ENCODE measurements at regions not wholly inside any gene's neighbourhood (a gene's known extent, or its start where the extent isn't known, plus 50 kb on each side); places are given as distances from the start of the nearest gene placed in this dataset.

DNA sequence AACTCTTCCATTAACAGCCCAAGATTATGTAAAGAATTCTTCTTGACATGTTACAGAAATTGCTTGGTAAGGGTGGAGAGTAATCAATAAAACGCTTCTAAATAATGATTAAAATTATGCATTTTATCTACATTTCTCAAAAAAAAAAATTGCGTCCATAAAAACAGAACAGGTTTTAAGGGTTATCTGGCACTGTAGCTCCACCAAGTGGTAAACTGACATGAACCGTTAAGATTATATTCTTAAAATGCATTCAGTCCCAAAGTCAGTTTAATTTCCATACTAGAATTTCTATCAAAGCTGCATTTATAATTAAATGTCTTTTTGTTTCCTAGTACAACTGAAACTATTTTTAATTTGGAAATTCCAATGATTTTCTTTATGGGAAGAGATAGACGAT lies 214.0 kb upstream of the UGT8 start:
- peak; percentile 14 for DNase-seq
- intact Hi-C loops (cut with DNase I, micrococcal nuclease), result loop anchor here (1.0 to 10.0 kb wide), 8 partner anchors 310 to 1106 kb away; no protein-coding TSS in a partner anchor
- no peaks in the 10 kb centered on the region for H3K4me1 Mint-ChIP-seq

DNA sequence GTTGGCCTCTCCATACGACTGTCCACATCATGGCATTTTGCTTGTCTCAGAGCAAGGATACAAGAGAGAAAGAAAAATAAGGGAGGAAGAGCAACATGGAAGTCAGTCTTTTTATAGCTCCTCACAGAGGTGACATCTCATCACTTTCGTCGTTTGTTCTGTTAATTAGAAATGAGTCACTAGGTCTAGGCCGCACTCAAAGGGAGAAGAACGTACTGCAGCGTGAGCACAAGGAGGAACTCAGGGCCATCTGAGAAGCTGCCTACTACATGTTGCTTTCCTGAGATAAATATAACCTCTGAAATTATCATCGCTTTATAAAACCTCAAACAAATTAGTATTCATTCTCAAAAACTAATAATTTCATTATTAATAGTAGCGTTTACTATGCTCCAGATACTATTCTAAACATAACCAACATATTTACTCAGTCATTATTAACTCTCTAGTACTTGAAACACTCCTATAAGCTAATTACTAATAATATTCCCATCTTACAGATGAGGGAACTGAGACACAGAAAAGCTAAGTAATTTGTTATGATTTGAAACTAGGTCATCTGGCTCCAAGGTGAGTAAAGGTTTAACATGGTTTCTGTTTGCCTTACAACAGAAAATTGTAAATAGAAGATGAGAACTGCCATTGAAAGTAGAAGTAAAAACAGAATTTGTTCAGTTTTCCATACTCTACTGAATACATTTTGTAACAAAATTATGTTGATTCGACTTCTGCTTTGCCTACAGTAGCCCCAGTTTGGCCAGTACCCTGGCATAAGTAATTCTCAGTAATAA lies 213.2 kb upstream of the UGT8 start:
- no peak overlapping the region for H3K4me3 Mint-ChIP-seq
- POLR2A ChIA-PET, result no interaction called here
- intact Hi-C loops (cut with DNase I, micrococcal nuclease), result loop anchor here (2.0 to 10.0 kb wide), 7 partner anchors 311 to 1107 kb away; no protein-coding TSS in a partner anchor
- H3K27ac Mint-ChIP-seq, result no peak overlapping the region
- no peaks in the 10 kb centered on the region for H3K4me1 Mint-ChIP-seq
- CTCF ChIA-PET, result interaction anchor here (0.6 to 3.4 kb wide), 8 partner anchors 9 to 1111 kb away, joined by 3 to 12 read pairs (median 4); no protein-coding TSS in a partner anchor
- ATAC-seq (no peak), DNase-seq (no peak)
- peaks cover 5% of the 10 kb centered on the region for H3K27me3 Mint-ChIP-seq
- no peaks in the 10 kb centered on the region for H3K9me3 Mint-ChIP-seq (ENCODE audit: low read depth)
- no peaks in the 10 kb centered on the region for H3K36me3 Mint-ChIP-seq (ENCODE audit: low read depth)

More for the DNA sequence above, 214.0 kb upstream of the UGT8 start:
- Mint-ChIP-seq H3K36me3 (ENCODE audit: low read depth) (no peaks in the 10 kb centered on the region), H3K27me3 (peaks cover 5% of the 10 kb centered on the region), H3K4me3 (no peak overlapping the region), H3K27ac (no peak overlapping the region), H3K9me3 (ENCODE audit: low read depth) (no peaks in the 10 kb centered on the region)
- ChIA-PET POLR2A (no interaction called here), CTCF (interaction anchor here (0.6 to 3.4 kb wide), 12 partner anchors 10 to 1110 kb away, joined by 3 to 12 read pairs (median 4); no protein-coding TSS in a partner anchor)
- ATAC-seq, result no peak

DNA sequence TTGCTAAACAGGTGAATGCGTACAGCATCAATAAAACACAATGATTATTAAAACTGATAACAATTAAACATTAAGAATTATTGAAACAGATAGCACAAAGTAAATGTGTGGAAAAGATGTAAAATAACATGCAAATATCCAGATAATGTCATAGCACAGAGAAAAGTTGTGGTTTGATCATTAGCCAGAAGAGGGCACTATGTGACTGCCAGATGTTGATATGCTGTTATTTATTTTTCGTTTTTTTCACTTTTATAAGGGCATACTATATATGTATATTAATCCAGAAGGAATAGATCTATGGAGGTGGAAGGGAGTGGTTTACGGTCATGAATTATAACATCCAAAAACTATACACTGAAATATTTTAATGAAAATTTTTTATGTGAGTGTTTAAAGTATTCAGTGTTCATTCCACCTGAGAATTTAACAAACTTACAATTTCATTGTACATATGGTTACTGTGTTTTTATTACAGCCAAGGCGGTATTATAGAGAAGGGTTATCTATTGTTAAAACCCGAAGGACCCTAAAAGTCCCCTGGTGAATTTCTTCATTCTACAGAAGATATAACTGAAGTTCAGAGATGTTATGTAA lies 211.9 kb upstream of the UGT8 start:
- Mint-ChIP-seq H3K9me3 (ENCODE audit: low read depth) (no peaks in the 10 kb centered on the region), H3K27me3 (peaks cover 9% of the 10 kb centered on the region), H3K4me1 (no peaks in the 10 kb centered on the region), H3K36me3 (ENCODE audit: low read depth) (no peaks in the 10 kb centered on the region), H3K27ac (no peak overlapping the region), H3K4me3 (no peak overlapping the region)
- ChIA-PET CTCF (no interaction called here), POLR2A (no interaction called here)
- intact Hi-C loops (cut with DNase I, micrococcal nuclease), result loop anchor here (1.0 to 10.0 kb wide), 8 partner anchors 273 to 994 kb away; no protein-coding TSS in a partner anchor
- no peak for ATAC-seq
- DNase-seq, result no peak

DNA sequence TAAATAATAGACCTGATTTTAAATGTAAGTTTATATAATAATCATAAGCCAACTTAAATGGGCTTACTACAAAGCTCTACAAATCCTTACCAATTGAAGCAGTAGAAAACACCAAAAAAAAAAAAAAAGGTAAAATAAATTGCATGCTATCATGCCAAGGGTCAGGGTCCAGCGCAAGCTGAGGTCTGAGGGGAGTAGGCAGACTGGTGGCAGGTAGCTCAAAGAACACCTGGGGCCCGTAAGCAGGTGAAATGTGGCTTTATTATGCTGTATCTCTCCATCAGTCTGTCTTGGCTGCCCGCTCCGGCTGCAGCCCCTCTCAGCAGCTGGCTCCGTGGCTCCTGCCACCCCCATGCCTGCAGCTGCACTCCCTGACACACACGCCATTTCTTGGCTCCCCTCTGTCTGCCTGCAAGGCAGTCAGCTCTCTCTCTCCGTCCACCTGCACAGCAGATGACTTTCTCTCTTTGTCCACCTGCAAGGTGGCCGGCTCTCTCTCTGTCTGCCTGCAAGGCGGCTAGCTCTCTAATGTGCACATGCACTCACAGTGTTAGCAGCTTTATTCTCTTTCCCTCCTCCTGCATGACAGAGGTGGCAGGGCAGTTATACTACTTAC lies 209.4 kb upstream of the UGT8 start:
- no peak overlapping the region for H3K4me3 Mint-ChIP-seq
- H3K36me3 Mint-ChIP-seq (ENCODE audit: low read depth), result no peaks in the 10 kb centered on the region
- H3K27ac Mint-ChIP-seq, result no peak overlapping the region
- ChIA-PET CTCF (interaction anchor here (1.3 to 2.4 kb wide), 2 partner anchors 297 to 306 kb away, joined by 3 to 12 read pairs; no protein-coding TSS in a partner anchor), POLR2A (no interaction called here)
- DNase-seq (no peak), ATAC-seq (no peak)
- H3K9me3 Mint-ChIP-seq (ENCODE audit: low read depth), result no peaks in the 10 kb centered on the region
- peaks cover 5% of the 10 kb centered on the region for H3K4me1 Mint-ChIP-seq
- intact Hi-C loops (cut with DNase I, micrococcal nuclease), result loop anchor here (5.0 to 10.0 kb wide), 5 partner anchors 314 to 997 kb away; no protein-coding TSS in a partner anchor
- peaks cover 10% of the 10 kb centered on the region for H3K27me3 Mint-ChIP-seq

DNA sequence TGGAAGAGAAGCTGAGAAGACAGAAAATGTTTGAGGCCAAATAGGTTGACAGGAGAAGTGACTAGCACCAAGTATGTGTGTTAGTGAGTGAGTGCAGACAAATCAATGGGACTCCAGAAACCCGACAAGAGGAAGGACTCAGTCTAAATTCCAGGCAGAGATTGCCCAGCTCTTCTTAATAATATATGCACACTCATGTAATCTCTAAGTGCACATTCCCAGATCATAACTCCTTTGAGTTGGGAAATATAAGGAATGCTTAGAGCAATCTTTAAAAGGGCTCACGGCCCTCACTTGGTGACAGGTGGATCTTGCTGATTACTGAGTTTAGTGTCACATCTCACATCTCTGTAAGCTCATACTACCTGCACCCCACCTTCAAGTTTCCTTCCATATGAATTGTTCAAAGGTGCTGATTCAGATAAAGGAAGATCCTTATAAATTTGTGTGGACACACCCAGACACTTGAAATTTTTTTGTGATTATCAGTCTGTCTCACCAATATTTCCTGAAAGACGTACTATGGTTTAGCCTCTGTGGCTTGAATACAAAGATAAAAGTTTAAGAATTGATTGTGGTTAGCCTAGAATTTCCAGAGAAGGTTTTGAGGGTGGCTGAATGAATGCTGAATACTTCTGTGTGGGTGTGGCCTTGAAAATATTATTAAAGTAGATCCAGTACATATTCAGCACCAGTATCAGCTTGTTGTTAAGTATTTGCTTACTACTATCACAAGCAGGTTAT lies 205.1 kb upstream of the UGT8 start:
- ChIA-PET POLR2A (no interaction called here), CTCF (interaction anchor here (1.1 kb wide), 1 partner anchor 8 kb away, joined by 8 read pairs; no protein-coding TSS in a partner anchor)
- Mint-ChIP-seq H3K27me3 (peaks cover 10% of the 10 kb centered on the region), H3K9me3 (ENCODE audit: low read depth) (no peaks in the 10 kb centered on the region), H3K27ac (no peak overlapping the region), H3K36me3 (ENCODE audit: low read depth) (no peaks in the 10 kb centered on the region), H3K4me1 (peaks cover 12% of the 10 kb centered on the region), H3K4me3 (no peak overlapping the region)
- ATAC-seq (no peak), DNase-seq (no peak)
- intact Hi-C loops (cut with DNase I, micrococcal nuclease), result no loop called here

DNA sequence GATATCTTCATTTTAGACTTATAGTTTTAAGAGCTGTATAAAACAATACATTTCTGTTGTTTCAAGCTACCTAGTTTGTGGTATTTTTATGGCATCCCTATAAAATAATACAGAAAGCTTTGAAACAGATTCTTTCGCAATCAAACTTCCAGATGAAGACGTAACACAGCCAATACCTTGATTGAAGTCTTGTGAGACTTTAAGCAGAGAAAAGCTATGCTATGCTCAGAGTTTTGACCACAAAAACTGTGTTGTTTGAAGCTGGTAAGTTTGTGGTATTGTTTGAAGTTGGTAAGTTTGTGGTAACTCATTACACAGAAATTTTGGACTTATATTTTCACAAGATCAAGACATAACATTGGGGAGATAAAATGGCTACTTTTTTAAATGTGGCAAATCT lies 201.8 kb upstream of the UGT8 start:
- no peaks in the 10 kb centered on the region for H3K9me3 Mint-ChIP-seq (ENCODE audit: low read depth)
- H3K4me3 Mint-ChIP-seq, result no peak overlapping the region
- H3K27me3 Mint-ChIP-seq, result no peaks in the 10 kb centered on the region
- DNase-seq, result no peak
- CTCF ChIA-PET, result interaction anchor here (1.4 kb wide), 1 partner anchor 302 kb away, joined by 5 read pairs; no protein-coding TSS in a partner anchor
- peaks cover 12% of the 10 kb centered on the region for H3K4me1 Mint-ChIP-seq
- POLR2A ChIA-PET, result no interaction called here
- H3K27ac Mint-ChIP-seq, result no peak overlapping the region
- ATAC-seq, result no peak
- intact Hi-C loops (cut with DNase I, micrococcal nuclease), result no loop called here
- H3K36me3 Mint-ChIP-seq (ENCODE audit: low read depth), result no peaks in the 10 kb centered on the region

DNA sequence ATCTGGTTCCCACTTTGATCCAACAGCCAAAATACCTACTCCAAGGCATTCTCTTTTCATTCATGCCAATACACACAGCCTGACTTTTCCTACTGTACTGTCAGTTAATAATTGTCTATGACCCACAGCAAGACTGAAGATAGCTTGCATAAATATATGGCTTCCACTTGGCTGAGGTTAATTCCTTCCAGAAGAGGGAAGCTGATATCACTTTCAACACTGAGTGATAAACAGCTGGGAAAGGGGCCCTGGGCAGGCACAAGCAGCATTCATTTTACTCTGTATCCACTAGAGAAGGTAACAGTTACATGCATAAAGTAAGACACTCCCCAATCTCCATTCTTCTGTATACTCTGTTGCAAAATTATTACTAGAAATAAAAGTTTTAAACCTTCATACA lies 200.2 kb upstream of the UGT8 start:
- peaks cover 11% of the 10 kb centered on the region for H3K4me1 Mint-ChIP-seq
- intact Hi-C loops (cut with DNase I, micrococcal nuclease), result no loop called here
- ATAC-seq (no peak), DNase-seq (no peak)
- no peak overlapping the region for H3K27ac Mint-ChIP-seq
- H3K27me3 Mint-ChIP-seq, result no peaks in the 10 kb centered on the region
- H3K4me3 Mint-ChIP-seq, result no peak overlapping the region
- no peaks in the 10 kb centered on the region for H3K36me3 Mint-ChIP-seq (ENCODE audit: low read depth)
- ChIA-PET POLR2A (no interaction called here), CTCF (interaction anchor here (1.7 kb wide), 1 partner anchor 11 kb away, joined by 4 read pairs; no protein-coding TSS in a partner anchor)
- no peaks in the 10 kb centered on the region for H3K9me3 Mint-ChIP-seq (ENCODE audit: low read depth)

DNA sequence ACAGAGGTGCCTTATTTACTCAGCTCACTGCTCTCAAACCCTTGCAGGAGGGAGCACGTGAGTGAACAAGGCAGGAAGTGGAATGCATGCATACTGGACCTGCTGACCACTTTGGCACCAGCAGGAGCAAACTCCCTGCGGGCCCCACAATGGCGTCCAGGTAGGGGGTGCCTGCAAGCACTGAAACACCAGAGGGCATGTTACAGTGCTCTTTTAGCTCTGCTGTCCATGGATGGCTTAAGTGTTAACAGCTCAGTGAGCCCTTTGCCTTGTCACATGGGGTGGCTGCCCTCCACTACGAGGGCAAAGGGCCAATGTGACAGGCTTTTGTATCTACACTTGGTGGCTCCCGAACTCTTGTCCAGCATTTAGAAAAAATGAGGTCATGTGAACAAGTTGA lies 199.5 kb upstream of the UGT8 start:
- H3K36me3 Mint-ChIP-seq (ENCODE audit: low read depth), result no peaks in the 10 kb centered on the region
- DNase-seq (no peak), ATAC-seq (no peak)
- H3K27me3 Mint-ChIP-seq, result no peaks in the 10 kb centered on the region
- peaks cover 7% of the 10 kb centered on the region for H3K4me1 Mint-ChIP-seq
- intact Hi-C loops (cut with DNase I, micrococcal nuclease), result no loop called here
- H3K9me3 Mint-ChIP-seq (ENCODE audit: low read depth), result no peaks in the 10 kb centered on the region
- ChIA-PET CTCF (interaction anchor here (1.7 kb wide), 1 partner anchor 12 kb away, joined by 4 read pairs; no protein-coding TSS in a partner anchor), POLR2A (no interaction called here)
- no peak overlapping the region for H3K4me3 Mint-ChIP-seq
- no peak overlapping the region for H3K27ac Mint-ChIP-seq

DNA sequence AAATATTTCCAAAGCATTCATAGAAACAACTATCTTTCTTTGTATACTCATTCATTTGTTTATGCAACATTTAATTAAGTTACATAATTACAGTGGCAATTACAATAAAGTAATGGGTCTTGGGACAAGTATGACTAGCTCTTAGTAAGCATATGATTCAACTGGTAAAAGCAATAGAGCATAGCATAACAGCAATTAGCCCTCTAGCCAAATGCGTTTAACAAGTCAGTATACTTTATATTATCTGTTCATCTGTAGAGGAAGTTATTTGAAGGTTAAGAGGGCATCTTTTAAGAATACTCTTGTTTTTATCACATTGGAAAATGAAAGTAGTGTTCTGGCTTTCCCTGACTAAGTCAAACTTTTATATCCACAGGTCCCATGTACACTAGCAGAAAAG lies 198.1 kb upstream of the UGT8 start:
- Mint-ChIP-seq H3K4me1 (peaks cover 7% of the 10 kb centered on the region), H3K36me3 (ENCODE audit: low read depth) (no peaks in the 10 kb centered on the region), H3K9me3 (ENCODE audit: low read depth) (peaks cover 5% of the 10 kb centered on the region), H3K27me3 (peaks cover 2% of the 10 kb centered on the region), H3K27ac (no peak overlapping the region), H3K4me3 (no peak overlapping the region)
- POLR2A ChIA-PET, result interaction anchor here (0.5 kb wide), 1 partner anchor 605 kb away, joined by 5 read pairs; no protein-coding TSS in a partner anchor
- CTCF ChIA-PET, result interaction anchor here (0.6 kb wide), 1 partner anchor 33 kb away, joined by 3 read pairs; no protein-coding TSS in a partner anchor
- ATAC-seq (no peak), DNase-seq (no peak)
- intact Hi-C loops (cut with DNase I, micrococcal nuclease), result no loop called here

DNA sequence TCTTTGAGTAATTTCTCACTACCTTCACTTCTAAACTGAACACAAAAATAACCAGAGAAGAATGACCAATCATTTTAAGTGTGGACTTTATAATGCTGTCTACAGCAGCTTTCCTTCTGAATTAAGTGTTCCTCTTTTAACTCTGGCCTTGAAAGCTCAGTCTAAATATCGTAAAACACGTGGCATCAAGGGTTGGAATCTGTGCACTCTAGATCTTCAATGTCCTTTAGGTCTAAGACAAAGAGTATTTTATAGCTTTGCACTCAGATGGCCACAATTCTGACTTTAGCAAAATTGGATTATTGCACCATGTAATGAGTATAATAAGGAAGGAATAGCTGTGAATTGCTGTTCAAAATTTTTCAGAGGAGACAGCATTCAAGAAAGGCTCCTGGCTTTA lies 197.1 kb upstream of the UGT8 start:
- ATAC-seq, result no peak
- intact Hi-C loops (cut with DNase I, micrococcal nuclease), result no loop called here
- Mint-ChIP-seq H3K4me1 (peaks cover 5% of the 10 kb centered on the region), H3K4me3 (no peak overlapping the region), H3K36me3 (ENCODE audit: low read depth) (no peaks in the 10 kb centered on the region), H3K9me3 (ENCODE audit: low read depth) (peaks cover 5% of the 10 kb centered on the region), H3K27me3 (peaks cover 2% of the 10 kb centered on the region), H3K27ac (no peak overlapping the region)
- POLR2A ChIA-PET, result no interaction called here
- CTCF ChIA-PET, result no interaction called here
- no peak for DNase-seq

DNA sequence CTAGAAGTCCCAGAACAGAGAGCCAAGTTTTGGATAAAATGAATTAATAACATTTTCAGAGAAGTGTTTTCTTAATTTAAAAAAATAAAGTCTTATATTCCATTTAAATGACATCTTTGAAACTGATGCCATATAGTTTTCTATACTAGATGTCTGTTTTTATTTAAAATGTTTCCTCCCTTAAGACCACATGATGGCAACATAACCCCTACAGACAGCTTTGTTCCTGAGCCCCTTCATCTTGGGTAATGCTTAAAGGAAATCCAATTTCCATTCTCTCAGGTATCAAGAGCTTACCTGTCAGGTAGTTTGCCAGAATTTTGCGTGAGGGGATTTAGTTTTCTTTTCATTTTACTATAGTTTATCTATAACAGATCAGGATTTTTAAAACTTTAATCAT lies 181.4 kb upstream of the UGT8 start:
- intact Hi-C loops (cut with DNase I, micrococcal nuclease), result no loop called here
- Mint-ChIP-seq H3K4me3 (no peak overlapping the region), H3K9me3 (ENCODE audit: low read depth) (no peaks in the 10 kb centered on the region), H3K27me3 (peaks cover 6% of the 10 kb centered on the region), H3K36me3 (ENCODE audit: low read depth) (no peaks in the 10 kb centered on the region), H3K4me1 (no peaks in the 10 kb centered on the region), H3K27ac (no peak overlapping the region)
- POLR2A ChIA-PET, result no interaction called here
- DNase-seq (no peak), ATAC-seq (no peak)
- CTCF ChIA-PET, result no interaction called here

Measured in activated CD4-positive, alpha-beta T cell treated with anti-CD3 and anti-CD28 coated beads for 36 hours (primary cell).